Upper lobe of left lung (tissue), 6 donors: ENCODE measurements at regions not wholly inside any gene's neighbourhood (a gene's known extent, or its start where the extent isn't known, plus 50 kb on each side); places are given as distances from the start of the nearest gene placed in this dataset.

Source experiments
- ATAC-seq, 2 donors: fragments of 200-7000 bp; cut with Tn5 transposase; one replicate each; pipeline ENCODE4 v1.9.1; 2022; ENCODE audit warnings: mild to moderate bottlenecking in 2 of 2, moderate library complexity in 2 of 2; ENCODE audit not compliant: low FRiP score in 2 of 2
- DNase-seq, 2 donors: peaks; one replicate each; pipeline ENCODE4 v3.0.0-alpha.2; 2019 to 2020
- H3K27ac ChIP-seq, 4 donors: fragments of 200-600 bp; sonication (generic); one replicate each; pipeline ENCODE4 v1.5.1; 2016 to 2019
- H3K27me3 ChIP-seq, 4 donors: fragments of 200-600 bp; sonication (generic); one replicate each; pipeline ENCODE4 v1.5.1; 2017 to 2019
- H3K36me3 ChIP-seq, 4 donors: fragments of 200-600 bp; sonication (generic); one replicate each; pipeline ENCODE4 v1.5.1; 2016 to 2019
- H3K4me1 ChIP-seq, 4 donors: fragments of 200-600 bp; sonication (generic); one replicate each; pipeline ENCODE4 v1.5.1; 2018 to 2019
- H3K4me3 ChIP-seq, 4 donors: fragments of 200-600 bp; sonication (generic); one replicate each; pipeline ENCODE4 v1.5.1; 2017 to 2019; ENCODE audit warnings: mild to moderate bottlenecking in 2 of 4, moderate library complexity in 1 of 4
- H3K9me3 ChIP-seq, 4 donors: fragments of 200-600 bp; sonication (generic); one replicate each; pipeline ENCODE4 v1.5.1; 2018 to 2019
- CTCF ChIP-seq, 6 experiments: fragments of 450-650 bp in 4 of 6; fragments of 200-600 bp in 2 of 6; sonication (generic) in 2 of 6; IDR thresholded peaks; one replicate each; pipeline ENCODE4 v1.5.1; 2016 to 2019; ENCODE audit warnings: antibody characterized with exemption in 6 of 6
- EP300 ChIP-seq, 4 donors: sonication (generic); formaldehyde crosslinking; IDR thresholded peaks; one replicate each; pipeline ENCODE4 v1.5.1; 2017; ENCODE audit warnings: antibody characterized with exemption in 4 of 4, control low read depth in 2 of 4
- POLR2A ChIP-seq, 4 donors: fragments of 450-650 bp; IDR thresholded peaks; one replicate each; pipeline ENCODE4 v1.5.1; 2016 to 2017; ENCODE audit warnings: antibody characterized with exemption in 4 of 4, mild to moderate bottlenecking in 2 of 4
- POLR2AphosphoS5 ChIP-seq, 2 donors: sonication (generic); formaldehyde crosslinking; IDR thresholded peaks; one replicate each; pipeline ENCODE4 v1.5.1; 2017; ENCODE audit warnings: antibody characterized with exemption in 2 of 2
- WGBS, 2 donors: methylation state at CpG; one replicate each; pipeline ENCODE4 v1.1.5; 2017 to 2018; 5-methylcytosine and 5-hydroxymethylcytosine counted together
- donor health status: DM: no; HTN: no; CAD: no; lungs with moderate emphysema.
- donor health status: DM: no; HTN: yes; CAD: no; lungs with severe emphysema.

GRCh38 chr4:110886856-110887255 lies 264.0 kb upstream of the PITX2 start:
- Histone ChIP-seq H3K9me3 (no peaks in the 10 kb centered on the region), H3K27me3 (no peaks in the 10 kb centered on the region), H3K4me3 (no peak overlapping the region), H3K27ac (no peak overlapping the region), H3K36me3 (no peaks in the 10 kb centered on the region), H3K4me1 (no peaks in the 10 kb centered on the region)
- ATAC-seq (no peak), DNase-seq (no peak)
- TF ChIP-seq EP300 (IDR thresholded peaks at IDR 0.05): no peak
- TF ChIP-seq CTCF (IDR thresholded peaks at IDR 0.05): no peak
- no peak for TF ChIP-seq POLR2AphosphoS5 (IDR thresholded peaks at IDR 0.05)
- WGBS, 2 donors: 89 to 91% methylated on average over 8 of the region's 8 CpGs

- no peak overlapping the region for H3K4me3 ChIP-seq
- DNase-seq (no peak), ATAC-seq (no peak)
- no peaks in the 10 kb centered on the region for H3K36me3 ChIP-seq
- WGBS, 2 donors: 38 to 60% methylated on average over 5 of the region's 5 CpGs
- no peaks in the 10 kb centered on the region for H3K4me1 ChIP-seq
- H3K27ac ChIP-seq: no peak overlapping the region
- no peaks in the 10 kb centered on the region for H3K9me3 ChIP-seq
- no peaks in the 10 kb centered on the region for H3K27me3 ChIP-seq
- TF ChIP-seq EP300 (IDR thresholded peaks at IDR 0.05) (no peak), POLR2AphosphoS5 (IDR thresholded peaks at IDR 0.05) (no peak), POLR2A (IDR thresholded peaks at IDR 0.05) (no peak), CTCF (IDR thresholded peaks at IDR 0.05) (no peak)
These were observed 274.9 kb upstream of the PITX2 start for GRCh38 chr4:110897784-110898183.

GRCh38 chr4:110898290-110898689 lies 275.4 kb upstream of the PITX2 start:
- ATAC-seq (no peak), DNase-seq (no peak)
- no peak overlapping the region for H3K4me3 ChIP-seq
- H3K36me3 ChIP-seq: no peaks in the 10 kb centered on the region
- H3K4me1 ChIP-seq: no peaks in the 10 kb centered on the region
- H3K9me3 ChIP-seq: no peaks in the 10 kb centered on the region
- no peaks in the 10 kb centered on the region for H3K27me3 ChIP-seq
- no peak overlapping the region for H3K27ac ChIP-seq
- TF ChIP-seq POLR2AphosphoS5 (IDR thresholded peaks at IDR 0.05) (no peak), EP300 (IDR thresholded peaks at IDR 0.05) (no peak), POLR2A (IDR thresholded peaks at IDR 0.05) (no peak), CTCF (IDR thresholded peaks at IDR 0.05) (no peak)
- 67 to 70% methylated on average over 1 of the region's 1 CpG for WGBS, 2 donors

GRCh38 chr4:110900213-110900769 lies 277.4 kb upstream of the PITX2 start:
- Histone ChIP-seq H3K4me3 (no peak overlapping the region), H3K27ac (no peak overlapping the region), H3K4me1 (no peaks in the 10 kb centered on the region), H3K36me3 (no peaks in the 10 kb centered on the region), H3K9me3 (no peaks in the 10 kb centered on the region), H3K27me3 (no peaks in the 10 kb centered on the region)
- no peak for DNase-seq
- 44 to 55% methylated on average over 1 of the region's 1 CpG for WGBS, 2 donors
- TF ChIP-seq POLR2AphosphoS5 (IDR thresholded peaks at IDR 0.05) (no peak), POLR2A (IDR thresholded peaks at IDR 0.05) (no peak), EP300 (IDR thresholded peaks at IDR 0.05) (no peak), CTCF (IDR thresholded peaks at IDR 0.05) (no peak)
- ATAC-seq: no peak

- TF ChIP-seq POLR2AphosphoS5 (IDR thresholded peaks at IDR 0.05) (no peak), CTCF (IDR thresholded peaks at IDR 0.05) (no peak), EP300 (IDR thresholded peaks at IDR 0.05) (no peak), POLR2A (IDR thresholded peaks at IDR 0.05) (no peak)
- H3K4me1 ChIP-seq: no peaks in the 10 kb centered on the region
- H3K4me3 ChIP-seq: no peak overlapping the region
- WGBS, 2 donors: 56 to 60% methylated on average over 3 of the region's 3 CpGs
- no peaks in the 10 kb centered on the region for H3K27me3 ChIP-seq
- no peaks in the 10 kb centered on the region for H3K36me3 ChIP-seq
- ATAC-seq (no peak), DNase-seq (no peak)
- no peak overlapping the region for H3K27ac ChIP-seq
- no peaks in the 10 kb centered on the region for H3K9me3 ChIP-seq
These were observed 279.6 kb upstream of the PITX2 start for GRCh38 chr4:110902500-110902899.
